KOPT-K1 (cell line): ENCODE measurements at regions not wholly inside any gene's neighbourhood (a gene's known extent, or its start where the extent isn't known, plus 50 kb on each side); places are given as distances from the start of the nearest gene placed in this dataset.
"Not testable (repeated sequence)": the region's sequence is repeated elsewhere in the genome, so short reads cannot be mapped to it uniquely, and the experiment has no call there.

ENCODE experiments used
- H3K27ac ChIP-seq: fragments of 200-600 bp; sonication (generic); 2 replicates; pipeline ENCODE4 v1.5.1; 2016; ENCODE audit warnings: antibody characterized with exemption, mild to moderate bottlenecking, low read depth, low read length; ENCODE audit not compliant: poor library complexity, severe bottlenecking
- H3K36me3 ChIP-seq: fragments of 200-600 bp; sonication (generic); 2 replicates; pipeline ENCODE4 v1.5.1; 2017; ENCODE audit warnings: antibody characterized with exemption, mild to moderate bottlenecking, low read length, moderate library complexity; ENCODE audit not compliant: insufficient read depth
- H3K9me3 ChIP-seq: fragments of 200-600 bp; sonication (generic); 2 replicates; pipeline ENCODE4 v1.5.1; 2017; ENCODE audit warnings: antibody characterized with exemption, low read length, mild to moderate bottlenecking; ENCODE audit not compliant: insufficient read depth, poor library complexity, severe bottlenecking

DNA sequence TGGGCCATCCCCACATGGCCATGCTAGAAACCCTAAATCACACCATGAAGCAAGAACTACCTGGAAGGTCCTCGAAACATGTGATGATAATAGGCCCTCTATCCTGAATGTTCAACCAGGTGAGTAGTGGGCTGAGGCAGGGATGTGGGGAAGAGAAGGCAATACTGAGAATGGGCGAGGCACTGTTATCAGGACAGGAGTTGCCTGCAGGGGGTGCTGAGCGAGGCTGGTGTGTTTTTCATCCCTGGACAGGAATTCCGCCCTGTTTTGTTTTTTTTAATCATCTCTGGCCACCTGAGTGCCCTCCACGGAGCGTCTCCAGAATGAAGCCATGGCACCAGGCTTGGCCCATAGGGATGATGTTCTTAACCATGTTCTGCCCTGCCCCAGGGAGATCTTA, 103.0 kb upstream of the SOX11 start:
- Histone ChIP-seq H3K36me3 (no peaks in the 10 kb centered on the region), H3K9me3 (no peaks in the 10 kb centered on the region), H3K27ac (no peak overlapping the region)

DNA sequence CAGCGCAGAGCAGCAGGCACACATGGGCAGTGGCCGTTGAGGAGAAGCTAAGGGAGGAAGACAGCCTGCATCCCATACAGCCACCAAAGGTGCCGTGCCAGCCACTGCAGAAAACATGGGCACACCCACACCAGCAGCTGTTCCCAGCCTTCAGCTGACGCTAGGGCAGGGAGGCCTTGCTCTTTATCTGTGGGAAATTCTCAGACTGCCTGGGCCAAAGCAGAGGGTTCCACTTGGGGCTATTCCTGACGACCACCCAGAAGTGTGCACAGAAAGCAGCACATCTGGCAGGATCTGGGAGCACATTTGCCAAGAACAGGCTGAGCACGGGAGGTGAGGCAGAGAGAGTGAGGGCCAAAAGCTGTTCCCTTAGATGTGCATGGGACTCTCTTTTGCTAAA, 101.3 kb upstream of the SOX11 start:
- no peaks in the 10 kb centered on the region for H3K36me3 ChIP-seq
- no peaks in the 10 kb centered on the region for H3K9me3 ChIP-seq
- H3K27ac ChIP-seq, result no peak overlapping the region

DNA sequence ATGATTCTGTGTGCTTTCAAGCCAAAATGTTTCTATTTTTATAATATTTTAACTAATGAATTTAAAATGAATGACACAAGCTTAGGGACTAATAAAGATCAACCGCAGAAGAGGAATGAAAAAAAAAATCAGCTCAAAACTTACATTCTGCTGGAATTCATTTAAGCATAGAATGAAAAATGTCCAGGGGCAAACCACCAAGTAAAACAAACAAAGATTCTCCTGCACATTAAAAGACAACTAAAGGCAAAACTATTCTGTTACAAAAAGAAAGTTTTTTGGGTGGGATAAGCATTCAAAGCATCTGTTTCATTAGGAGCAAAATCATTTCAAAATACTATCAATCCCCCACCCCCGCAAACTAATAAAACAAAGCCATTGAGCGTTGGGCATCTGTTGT, 99.3 kb upstream of the SOX11 start:
- H3K27ac ChIP-seq, result no peak overlapping the region
- no peaks in the 10 kb centered on the region for H3K9me3 ChIP-seq
- no peaks in the 10 kb centered on the region for H3K36me3 ChIP-seq

DNA sequence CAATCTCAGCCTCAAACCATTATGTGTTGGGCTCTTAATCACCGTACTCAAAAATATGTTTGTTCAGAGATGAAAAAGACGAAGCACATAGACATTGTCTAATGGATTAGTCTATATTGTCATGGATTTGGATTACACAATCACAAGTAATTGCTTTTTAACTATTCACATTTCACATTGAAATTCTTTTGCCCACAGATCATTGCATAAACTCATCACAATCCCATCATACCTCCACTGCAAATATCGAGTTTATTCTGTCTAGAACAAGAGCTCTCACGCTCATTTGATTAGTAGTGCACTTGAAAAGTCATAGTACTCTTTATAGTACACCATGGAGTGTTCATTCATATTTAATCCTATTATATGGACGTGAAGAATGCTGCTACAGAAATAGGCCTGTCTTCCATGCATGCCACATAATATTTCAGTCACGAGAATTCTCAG, 97.9 kb upstream of the SOX11 start:
- Histone ChIP-seq H3K9me3 (no peaks in the 10 kb centered on the region), H3K36me3 (no peaks in the 10 kb centered on the region), H3K27ac (no peak overlapping the region)

DNA sequence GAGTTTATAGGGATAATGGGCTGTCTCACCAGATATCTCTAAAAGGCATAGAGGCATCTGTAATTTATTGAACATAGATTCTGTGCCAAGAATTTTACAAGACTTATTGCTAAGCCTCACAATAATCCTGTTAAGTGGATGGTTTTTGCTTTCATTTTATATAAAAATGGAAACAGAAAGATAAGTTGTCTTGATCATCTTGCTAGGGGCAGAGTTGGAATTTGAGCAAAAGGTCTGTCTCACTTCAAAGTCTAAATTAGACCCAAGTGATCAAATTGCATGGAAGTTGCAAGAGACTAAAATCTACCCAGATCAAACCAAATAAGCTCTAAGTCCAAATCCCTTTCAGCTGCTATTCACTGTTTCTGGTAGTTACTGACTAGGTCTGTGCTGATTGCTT, 95.3 kb upstream of the SOX11 start:
- Histone ChIP-seq H3K9me3 (no peaks in the 10 kb centered on the region), H3K27ac (no peak overlapping the region), H3K36me3 (no peaks in the 10 kb centered on the region)

DNA sequence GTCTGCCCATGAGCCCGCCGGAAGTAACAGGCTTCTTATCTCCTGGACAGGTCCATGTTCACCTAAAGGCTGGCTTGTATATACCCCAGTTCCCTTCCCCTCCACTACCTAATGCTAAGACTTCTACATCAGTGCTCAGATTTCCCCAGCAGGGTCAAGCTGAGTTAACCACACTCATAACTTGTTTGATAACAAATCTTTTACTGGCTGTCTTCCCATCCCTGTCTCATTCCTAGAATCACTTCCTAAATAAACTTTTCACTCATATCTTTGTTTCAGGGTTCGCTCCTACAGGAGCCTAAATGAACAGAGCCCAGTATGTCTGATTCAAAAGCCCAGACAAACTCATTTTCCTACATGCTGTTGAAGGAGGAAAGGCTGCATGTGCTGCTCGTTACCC, 94.0 kb upstream of the SOX11 start:
- no peaks in the 10 kb centered on the region for H3K36me3 ChIP-seq
- H3K9me3 ChIP-seq, result no peaks in the 10 kb centered on the region
- H3K27ac ChIP-seq, result no peak overlapping the region

DNA sequence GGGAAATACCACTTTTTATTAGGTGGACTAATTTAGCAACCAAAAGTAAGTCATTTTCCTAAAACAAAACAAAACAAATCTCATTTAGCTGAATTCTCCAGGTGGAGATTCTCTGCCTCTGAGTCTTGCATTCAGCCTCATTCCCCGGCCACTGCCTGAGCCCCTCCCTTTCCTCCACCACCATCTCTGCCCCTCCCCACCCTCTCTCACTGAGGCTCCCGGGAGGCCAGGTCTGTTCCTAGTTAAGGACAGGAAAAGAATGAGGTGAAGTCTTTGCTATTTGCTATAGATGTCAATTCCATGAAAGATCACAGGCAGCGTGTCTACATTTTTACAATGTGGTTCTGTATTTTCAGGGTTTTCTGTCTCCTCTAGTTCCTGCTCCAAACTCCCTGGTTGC, 83.0 kb upstream of the SOX11 start:
- Histone ChIP-seq H3K36me3 (no peaks in the 10 kb centered on the region), H3K9me3 (no peaks in the 10 kb centered on the region), H3K27ac (no peak overlapping the region)

DNA sequence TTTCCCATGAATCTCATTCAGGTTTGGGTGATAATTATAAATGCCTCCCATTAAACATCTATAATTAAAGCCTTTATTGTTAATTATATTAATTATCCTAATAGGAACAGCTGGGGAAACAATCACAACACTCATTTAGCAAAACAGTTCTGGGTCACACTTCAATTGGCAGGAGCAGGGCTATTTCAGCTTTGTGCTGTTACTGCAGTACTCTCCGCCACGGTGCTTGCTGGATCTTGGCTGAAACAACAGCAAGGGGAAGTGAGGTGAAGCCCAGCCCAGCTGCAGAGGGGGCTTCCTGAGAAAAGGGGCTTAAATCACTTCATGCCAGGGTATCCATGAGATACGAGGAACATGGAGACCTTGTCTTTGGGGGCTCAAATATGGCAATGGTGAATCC, 79.5 kb upstream of the SOX11 start:
- H3K36me3 ChIP-seq, result no peaks in the 10 kb centered on the region
- no peak overlapping the region for H3K27ac ChIP-seq
- no peaks in the 10 kb centered on the region for H3K9me3 ChIP-seq

DNA sequence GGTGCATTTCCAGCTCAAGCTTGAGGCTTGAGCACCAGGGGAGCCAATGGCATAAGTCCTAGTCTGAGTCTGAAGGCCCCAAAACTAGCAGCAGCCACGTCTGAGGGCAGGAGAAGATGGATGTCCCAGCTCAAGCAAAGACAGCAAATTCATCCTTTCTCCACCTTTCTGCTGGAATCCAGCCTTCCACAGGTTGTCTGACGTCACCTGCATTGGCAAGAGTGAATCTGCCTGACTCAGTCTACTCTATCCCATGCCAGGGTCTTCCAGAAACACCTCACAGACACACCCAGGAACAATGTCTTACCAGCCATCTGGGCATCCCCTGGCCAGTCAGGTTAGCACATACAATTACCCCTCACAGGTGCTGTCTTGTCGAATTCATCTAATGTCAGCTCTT, 76.2 kb upstream of the SOX11 start:
- Histone ChIP-seq H3K9me3 (no peaks in the 10 kb centered on the region), H3K36me3 (no peaks in the 10 kb centered on the region), H3K27ac (no peak overlapping the region)

DNA sequence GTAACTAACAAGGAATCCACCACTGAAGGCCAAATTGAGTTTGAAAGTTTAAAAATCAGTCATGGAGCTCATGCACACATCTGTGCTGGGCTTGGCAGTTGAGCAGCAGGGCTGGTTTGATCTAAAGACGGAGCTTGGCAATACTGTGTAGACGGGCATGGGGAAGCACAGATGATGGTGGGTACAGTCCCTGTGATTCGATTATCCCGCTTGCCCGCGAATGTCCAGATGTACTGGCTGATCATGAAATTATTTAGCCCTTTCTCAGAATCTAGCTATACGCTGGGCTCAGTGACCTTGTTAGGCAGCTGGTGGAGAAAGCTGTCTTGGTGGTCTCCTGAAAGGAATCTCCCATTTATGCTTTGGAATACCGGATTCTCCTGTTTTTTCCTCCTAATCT, 74.8 kb upstream of the SOX11 start:
- H3K9me3 ChIP-seq, result no peaks in the 10 kb centered on the region
- H3K36me3 ChIP-seq, result no peaks in the 10 kb centered on the region

DNA sequence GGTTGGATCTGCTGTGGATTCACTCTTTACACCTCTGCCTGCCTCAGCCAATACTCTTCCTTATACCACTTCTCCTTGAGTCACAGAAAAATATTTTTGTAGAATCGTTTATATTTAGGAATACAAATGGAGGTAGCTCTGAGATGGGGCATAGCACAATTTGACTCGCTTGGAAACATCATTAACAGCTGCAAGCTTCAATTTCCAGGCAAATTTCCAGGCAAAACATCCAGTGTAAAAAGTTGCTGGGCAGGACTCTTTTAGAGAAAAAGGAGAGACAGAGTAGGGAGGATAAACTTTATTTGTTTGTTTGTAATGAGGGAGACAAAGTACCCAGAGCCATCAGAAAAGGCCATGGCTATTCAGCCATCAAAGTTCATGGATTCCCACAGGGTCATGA, 74.4 kb upstream of the SOX11 start:
- Histone ChIP-seq H3K27ac (no peak overlapping the region), H3K9me3 (no peaks in the 10 kb centered on the region), H3K36me3 (no peaks in the 10 kb centered on the region)

More for the DNA sequence above, 74.8 kb upstream of the SOX11 start:
- H3K27ac ChIP-seq, result no peak overlapping the region

DNA sequence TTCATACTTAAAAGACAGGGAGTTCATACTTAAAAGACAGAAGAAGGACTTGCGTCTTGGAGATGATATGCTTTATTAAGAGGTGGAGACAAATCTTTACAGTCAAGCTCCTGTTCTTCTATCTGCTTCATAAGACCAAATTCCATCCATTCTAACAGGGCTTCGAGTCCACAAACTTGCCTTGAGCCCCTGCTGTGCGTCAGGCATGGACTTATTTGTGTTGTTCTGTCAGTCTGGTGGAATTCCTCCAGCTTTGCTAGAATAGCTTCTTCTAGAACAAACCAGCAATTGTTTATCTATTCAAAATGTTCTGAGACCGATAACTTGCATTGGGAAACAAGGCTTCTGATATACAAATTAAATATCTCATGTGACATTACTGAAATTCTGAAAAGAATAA, 73.9 kb upstream of the SOX11 start:
- Histone ChIP-seq H3K27ac (no peak overlapping the region), H3K9me3 (no peaks in the 10 kb centered on the region), H3K36me3 (no peaks in the 10 kb centered on the region)

DNA sequence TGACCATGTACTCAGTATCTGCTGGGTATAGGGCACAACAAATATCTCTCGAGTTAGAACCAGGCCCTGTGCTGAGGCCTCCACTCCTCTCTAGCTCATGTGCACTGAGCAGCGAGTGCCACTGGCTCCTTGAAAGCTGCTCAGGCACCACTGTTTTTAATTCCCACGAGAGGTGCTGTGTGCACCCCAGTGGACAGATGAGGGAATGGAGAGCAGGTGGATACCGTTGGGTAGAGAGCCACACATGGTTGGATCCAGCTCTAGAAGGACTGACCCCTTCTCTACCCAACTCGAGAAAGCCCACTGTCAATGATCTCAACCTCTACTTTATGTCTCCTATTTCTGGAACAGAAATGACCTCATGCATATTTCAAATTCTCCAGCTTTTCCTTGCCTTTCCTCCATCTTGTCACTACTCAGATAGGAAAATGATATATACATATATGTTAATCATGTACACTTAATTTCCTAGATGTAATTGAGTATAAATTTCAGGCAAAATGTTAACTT, 66.6 kb upstream of the SOX11 start:
- H3K36me3 ChIP-seq, H3K27ac ChIP-seq, H3K9me3 ChIP-seq: not testable (repeated sequence)

DNA sequence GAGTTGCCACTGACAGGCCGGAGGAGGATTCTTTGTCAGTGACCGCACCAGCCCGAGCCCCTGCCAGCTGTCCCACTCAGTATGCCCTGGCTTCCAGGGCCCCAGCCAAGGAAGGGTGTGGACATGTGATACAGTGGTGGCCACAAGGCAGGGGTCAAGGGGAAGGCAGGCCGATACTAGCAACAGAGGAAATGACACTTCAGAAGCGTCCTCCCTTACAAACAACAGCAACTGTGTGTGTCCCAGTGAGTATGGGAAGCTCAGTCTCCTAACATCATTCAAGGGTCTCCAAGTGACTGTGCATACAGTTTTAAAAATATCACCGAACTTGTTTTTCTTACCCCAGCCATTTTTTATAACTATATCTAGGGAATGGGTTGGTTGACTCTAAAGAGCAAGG, 63.7 kb upstream of the SOX11 start:
- not testable (repeated sequence) for H3K27ac ChIP-seq, H3K36me3 ChIP-seq, H3K9me3 ChIP-seq

DNA sequence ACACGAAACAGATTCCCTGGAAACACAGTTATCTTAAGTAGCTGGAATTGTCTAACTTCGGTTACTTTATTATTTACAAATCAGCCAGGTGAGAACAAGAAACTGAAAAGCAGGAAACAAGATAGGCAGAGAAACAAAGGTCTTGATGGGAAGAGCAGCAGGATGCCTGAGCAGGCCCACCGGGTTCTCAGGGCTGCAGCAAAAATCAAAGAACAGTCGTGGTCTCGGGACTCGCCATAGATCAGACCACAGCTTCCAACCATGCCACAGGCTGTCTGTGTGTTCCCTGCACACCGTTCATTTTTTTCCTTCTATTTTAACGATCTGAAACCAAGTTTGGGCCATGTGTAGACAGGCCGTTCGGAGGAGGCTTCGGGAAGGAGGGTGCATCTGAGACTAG, 62.7 kb upstream of the SOX11 start:
- not testable (repeated sequence) for H3K9me3 ChIP-seq, H3K27ac ChIP-seq, H3K36me3 ChIP-seq

DNA sequence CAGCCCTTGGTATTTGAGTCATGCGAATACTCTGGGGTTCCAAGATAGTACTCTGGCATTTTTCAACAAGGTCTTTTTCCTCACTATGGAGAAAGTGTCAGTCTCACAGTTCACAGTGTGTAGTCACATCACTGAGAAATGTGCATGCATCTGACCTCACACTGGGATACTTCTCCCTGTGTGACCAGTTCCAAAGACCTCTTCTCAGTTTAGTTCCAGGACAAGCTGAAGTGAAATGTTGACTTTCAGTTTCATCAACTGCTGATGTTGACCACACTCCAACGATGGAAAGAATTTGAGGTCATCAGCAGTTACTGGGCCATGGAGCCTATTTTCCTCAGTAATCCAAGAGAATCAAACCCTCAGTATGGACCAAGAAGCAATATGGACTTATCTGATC, 55.1 kb upstream of the SOX11 start:
- H3K9me3 ChIP-seq, H3K36me3 ChIP-seq, H3K27ac ChIP-seq: not testable (repeated sequence)
